Mesendoderm (in vitro differentiated cells): ENCODE measurements at regions not wholly inside any gene's neighbourhood (a gene's known extent, or its start where the extent isn't known, plus 50 kb on each side); places are given as distances from the start of the nearest gene placed in this dataset.

Experiments used
- DNase-seq: peaks from one replicate; pipeline ENCODE4 v3.0.0; 2013
- H2AK5ac ChIP-seq: 2 replicates; pipeline ENCODE4 v1.6.1; 2013; ENCODE audit warnings: low read length, inconsistent platforms
- H2BK120ac ChIP-seq: 2 replicates; pipeline ENCODE4 v1.6.1; 2013; ENCODE audit warnings: low read depth, mild to moderate bottlenecking, low read length, moderate library complexity, mixed read lengths
- H2BK15ac ChIP-seq: replicated peaks from 2 replicates; pipeline ENCODE4 v1.6.1; 2013; ENCODE audit warnings: low read depth, mild to moderate bottlenecking, moderate library complexity
- H2BK5ac ChIP-seq: 2 replicates; pipeline ENCODE4 v1.6.1; 2013; ENCODE audit warnings: low read length, inconsistent platforms
- H3K18ac ChIP-seq: 2 replicates; pipeline ENCODE4 v1.6.1; 2013; ENCODE audit warnings: mild to moderate bottlenecking, low read length, mixed read lengths
- H3K23ac ChIP-seq: one replicate; pipeline ENCODE4 v1.6.1; 2013; ENCODE audit warnings: low read length
- H3K27ac ChIP-seq: 2 replicates; pipeline ENCODE4 v1.5.1; 2013; ENCODE audit warnings: low read depth, mild to moderate bottlenecking, inconsistent platforms, low read length, moderate library complexity
- H3K27me3 ChIP-seq: 2 replicates; pipeline ENCODE4 v1.6.1; 2013; ENCODE audit warnings: low read length, control low read depth, mild to moderate bottlenecking, inconsistent platforms; ENCODE audit not compliant: insufficient read depth, poor library complexity
- H3K36me3 ChIP-seq: 2 replicates; pipeline ENCODE4 v1.6.1; 2013; ENCODE audit warnings: low read length, inconsistent platforms; ENCODE audit not compliant: control insufficient read depth, insufficient read depth
- H3K4ac ChIP-seq: one replicate; pipeline ENCODE4 v1.6.1; 2013; ENCODE audit warnings: low read depth, mild to moderate bottlenecking, low read length, moderate library complexity
- H3K4me1 ChIP-seq: 2 replicates; pipeline ENCODE4 v1.6.1; 2013; ENCODE audit warnings: low read depth, low read length, inconsistent platforms; ENCODE audit not compliant: control insufficient read depth
- H3K4me2 ChIP-seq: 2 replicates; pipeline ENCODE4 v1.6.1; 2013; ENCODE audit warnings: low read length
- H3K4me3 ChIP-seq: 2 replicates; pipeline ENCODE4 v1.5.1; 2013; ENCODE audit warnings: mild to moderate bottlenecking, low read length
- H3K56ac ChIP-seq: one replicate; pipeline ENCODE4 v1.6.1; 2013; ENCODE audit warnings: low read length
- H3K79me1 ChIP-seq: 2 replicates; pipeline ENCODE4 v1.6.1; 2013; ENCODE audit warnings: low read length, inconsistent platforms
- H3K79me2 ChIP-seq: 2 replicates; pipeline ENCODE4 v1.6.1; 2013; ENCODE audit warnings: mild to moderate bottlenecking, low read length; ENCODE audit not compliant: control insufficient read depth, insufficient read depth
- H3K9ac ChIP-seq: 2 replicates; pipeline ENCODE4 v1.6.1; 2013; ENCODE audit warnings: low read length, inconsistent platforms
- H4K5ac ChIP-seq: one replicate; pipeline ENCODE4 v1.6.1; 2013; ENCODE audit warnings: low read length
- H4K8ac ChIP-seq: one replicate; pipeline ENCODE4 v1.6.1; 2013; ENCODE audit warnings: low read depth, mild to moderate bottlenecking, control low read depth, low read length, moderate library complexity
- WGBS: extraction: QIAGEN DNeasy Blood & Tissue Kit; methylation state at CpG from one replicate; pipeline ENCODE4 v1.1.7; 2013; ENCODE audit warnings: low lambda C conversion rate, missing lambda C conversion rate; ENCODE audit not compliant: insufficient coverage; ENCODE audit errors: extremely low coverage; 5-methylcytosine and 5-hydroxymethylcytosine counted together

GRCh38 chr18:64245126-64245861 lies 96.4 kb upstream of the LINC00305 start:
- Histone ChIP-seq H3K4me1 (no peaks in the 10 kb centered on the region), H3K79me1 (no peaks in the 10 kb centered on the region), H2BK15ac (no peak overlapping the region), H2BK5ac (no peak overlapping the region), H3K56ac (no peak overlapping the region), H3K4me2 (no peak overlapping the region), H2AK5ac (no peak overlapping the region), H3K9ac (no peak overlapping the region), H2BK120ac (no peak overlapping the region), H3K23ac (no peak overlapping the region), H4K5ac (no peak overlapping the region), H3K27me3 (no peaks in the 10 kb centered on the region), H3K18ac (no peak overlapping the region), H3K79me2 (no peaks in the 10 kb centered on the region), H4K8ac (no peak overlapping the region), H3K4me3 (no peak overlapping the region), H3K27ac (no peak overlapping the region), H3K36me3 (no peaks in the 10 kb centered on the region), H3K4ac (no peak overlapping the region)
- WGBS, result no CpG with 5 or more reads among the region's 2 CpGs
- no peak for DNase-seq

- Histone ChIP-seq H3K4ac (no peak overlapping the region), H2AK5ac (no peak overlapping the region), H3K27ac (no peak overlapping the region), H3K79me1 (no peaks in the 10 kb centered on the region), H3K23ac (no peak overlapping the region), H2BK15ac (no peak overlapping the region), H3K79me2 (no peaks in the 10 kb centered on the region), H3K27me3 (no peaks in the 10 kb centered on the region), H4K8ac (no peak overlapping the region), H4K5ac (no peak overlapping the region), H3K18ac (no peak overlapping the region), H2BK120ac (no peak overlapping the region), H3K56ac (no peak overlapping the region), H3K4me3 (no peak overlapping the region), H3K9ac (no peak overlapping the region), H3K4me2 (no peak overlapping the region), H3K36me3 (no peaks in the 10 kb centered on the region), H3K4me1 (no peaks in the 10 kb centered on the region), H2BK5ac (no peak overlapping the region)
- WGBS, result no CpG with 5 or more reads among the region's 4 CpGs
- DNase-seq, result peak; percentile 78
Measured at GRCh38 chr18:64244571-64244970, 95.7 kb upstream of the LINC00305 start.

- Histone ChIP-seq H3K27me3 (no peaks in the 10 kb centered on the region), H4K5ac (no peak overlapping the region), H3K79me1 (no peaks in the 10 kb centered on the region), H3K9ac (no peak overlapping the region), H4K8ac (no peak overlapping the region), H2BK120ac (no peak overlapping the region), H3K4ac (no peak overlapping the region), H3K4me2 (no peak overlapping the region), H3K4me1 (no peaks in the 10 kb centered on the region), H2BK15ac (no peak overlapping the region), H3K18ac (no peak overlapping the region), H3K79me2 (no peaks in the 10 kb centered on the region), H3K23ac (no peak overlapping the region), H2BK5ac (no peak overlapping the region), H3K27ac (no peak overlapping the region), H2AK5ac (no peak overlapping the region), H3K56ac (no peak overlapping the region), H3K4me3 (no peak overlapping the region), H3K36me3 (no peaks in the 10 kb centered on the region)
- no CpG with 5 or more reads among the region's 3 CpGs for WGBS
- no peak for DNase-seq
Measured at GRCh38 chr18:64240316-64240715, 91.4 kb upstream of the LINC00305 start.

- H3K9ac ChIP-seq, result no peak overlapping the region
- H3K4me3 ChIP-seq, result no peak overlapping the region
- no peak overlapping the region for H2BK120ac ChIP-seq
- no peak overlapping the region for H4K5ac ChIP-seq
- H3K27me3 ChIP-seq, result no peaks in the 10 kb centered on the region
- no peaks in the 10 kb centered on the region for H3K36me3 ChIP-seq
- H4K8ac ChIP-seq, result no peak overlapping the region
- no peaks in the 10 kb centered on the region for H3K79me2 ChIP-seq
- no peak for DNase-seq
- no peak overlapping the region for H2AK5ac ChIP-seq
- H3K4me1 ChIP-seq, result no peaks in the 10 kb centered on the region
- H3K79me1 ChIP-seq, result no peaks in the 10 kb centered on the region
- no peak overlapping the region for H2BK5ac ChIP-seq
- H3K23ac ChIP-seq, result no peak overlapping the region
- H3K18ac ChIP-seq, result no peak overlapping the region
- no peak overlapping the region for H2BK15ac ChIP-seq
- H3K56ac ChIP-seq, result no peak overlapping the region
- no CpG with 5 or more reads among the region's 2 CpGs for WGBS
- no peak overlapping the region for H3K4ac ChIP-seq
- no peak overlapping the region for H3K27ac ChIP-seq
- H3K4me2 ChIP-seq, result no peak overlapping the region
Measured at GRCh38 chr18:64238076-64238475, 89.2 kb upstream of the LINC00305 start.

GRCh38 chr18:64234321-64234720 lies 85.4 kb upstream of the LINC00305 start:
- Histone ChIP-seq H2BK120ac (no peak overlapping the region), H2BK5ac (no peak overlapping the region), H3K27ac (no peak overlapping the region), H3K79me2 (no peaks in the 10 kb centered on the region), H3K36me3 (no peaks in the 10 kb centered on the region), H3K27me3 (no peaks in the 10 kb centered on the region), H3K79me1 (no peaks in the 10 kb centered on the region), H4K8ac (no peak overlapping the region), H3K56ac (no peak overlapping the region), H3K18ac (no peak overlapping the region), H3K4me2 (no peak overlapping the region), H3K9ac (no peak overlapping the region), H3K4me3 (no peak overlapping the region), H3K4me1 (no peaks in the 10 kb centered on the region), H4K5ac (no peak overlapping the region), H3K4ac (no peak overlapping the region), H3K23ac (no peak overlapping the region), H2AK5ac (no peak overlapping the region), H2BK15ac (no peak overlapping the region)
- WGBS, result no CpG with 5 or more reads among the region's 3 CpGs
- DNase-seq, result no peak

GRCh38 chr18:64233851-64234250 lies 85.0 kb upstream of the LINC00305 start:
- Histone ChIP-seq H2BK120ac (no peak overlapping the region), H3K4me2 (no peak overlapping the region), H2BK5ac (no peak overlapping the region), H4K5ac (no peak overlapping the region), H3K4me3 (no peak overlapping the region), H3K27me3 (no peaks in the 10 kb centered on the region), H3K23ac (no peak overlapping the region), H3K4me1 (no peaks in the 10 kb centered on the region), H3K18ac (no peak overlapping the region), H2BK15ac (no peak overlapping the region), H3K56ac (no peak overlapping the region), H3K36me3 (no peaks in the 10 kb centered on the region), H3K4ac (no peak overlapping the region), H3K79me2 (no peaks in the 10 kb centered on the region), H2AK5ac (no peak overlapping the region), H3K9ac (no peak overlapping the region), H4K8ac (no peak overlapping the region), H3K79me1 (no peaks in the 10 kb centered on the region), H3K27ac (no peak overlapping the region)
- no CpG with 5 or more reads among the region's 1 CpG for WGBS
- DNase-seq, result no peak
